K562 (cell line): ENCODE measurements at regions not wholly inside any gene's neighbourhood (a gene's known extent, or its start where the extent isn't known, plus 50 kb on each side); places are given as distances from the start of the nearest gene placed in this dataset.

Source experiments
- ATAC-seq: fragments of 200-7000 bp; cut with Tn5 transposase; 3 replicates; pipeline ENCODE4 v1.9.1; 2020; ENCODE audit warnings: moderate library complexity
- BruUV-seq: library from RNA; stranded (reverse); fragments of 400-500 nt; replicated peaks from 2 replicates; lab custom pipeline; 2021; lab: Mats Ljungman, UMichigan
- CTCF ChIA-PET: fragments of 300-600 bp; formaldehyde crosslinking; extraction: SDS; loops from one replicate; lab custom pipeline; 2021; ENCODE audit warnings: low intra/inter-chr PET ratio; lab: Yijun Ruan, JAX
- POLR2A ChIA-PET: fragments of 300-600, 350-650 bp; sonication (Branson Sonifier 250); formaldehyde crosslinking; extraction: SDS; loops from one replicate; lab custom pipeline; 2021; ENCODE audit warnings: antibody characterized with exemption, inconsistent platforms; lab: Yijun Ruan, JAX
- DNase-seq, 4 experiments: peaks; one replicate each; pipeline versions ENCODE4 v3.0.0 to v3.0.0-alpha.2; 2011 to 2018; ENCODE audit warnings: low spot score in 3 of 4, mixed read lengths in 3 of 4; ENCODE audit errors: extremely low read depth in 1 of 4
- FAIRE-seq: peaks from 2 replicates; lab custom pipeline; 2011; peaks lifted over from hg19 to GRCh38; lab: Jason Lieb, UNC
- H2AFZ ChIP-seq: 2 replicates; pipeline ENCODE4 v1.6.0; 2011; ENCODE audit warnings: low read depth, low read length, control low read depth, inconsistent platforms
- H3K27ac ChIP-seq: fragments of 200-600 bp; 3 replicates; pipeline ENCODE4 v1.8.0; 2011; ENCODE audit warnings: low read depth, mild to moderate bottlenecking, control low read depth, inconsistent platforms, low read length, moderate library complexity, mixed read lengths; ENCODE audit errors: extremely low read depth
- H3K27me3 ChIP-seq, 2 experiments: fragments of 300-600 bp in 1 of 2; 2 replicates in 1 of 2; 3 replicates in 1 of 2; pipeline versions ENCODE4 v1.6.0 to v1.8.0; 2011; ENCODE audit warnings: inconsistent platforms in 2 of 2, low read length in 2 of 2, mild to moderate bottlenecking in 1 of 2, mixed read lengths in 1 of 2, moderate library complexity in 1 of 2; ENCODE audit not compliant: control insufficient read depth in 2 of 2, insufficient read depth in 2 of 2
- H3K36me3 ChIP-seq: fragments of 300-600 bp; 3 replicates; pipeline ENCODE4 v1.8.0; 2011; ENCODE audit warnings: mild to moderate bottlenecking, low read length, inconsistent platforms; ENCODE audit not compliant: control insufficient read depth, insufficient read depth
- H3K4me1 ChIP-seq, 2 experiments: fragments of 200-600 bp in 1 of 2; replicated peaks in 1 of 2; 2 replicates in 1 of 2; 3 replicates in 1 of 2; pipeline versions ENCODE4 v1.5.1 to v1.8.0; 2011; ENCODE audit warnings: inconsistent platforms in 2 of 2, low read length in 2 of 2, mild to moderate bottlenecking in 1 of 2, mixed read lengths in 1 of 2, moderate library complexity in 1 of 2; ENCODE audit not compliant: control insufficient read depth in 2 of 2, insufficient read depth in 2 of 2
- H3K4me2 ChIP-seq: 2 replicates; pipeline ENCODE4 v1.6.1; 2011; ENCODE audit warnings: low read length, control low read depth, inconsistent platforms, mixed read lengths; ENCODE audit not compliant: insufficient read depth
- H3K4me3 ChIP-seq: fragments of 200-600 bp; sonication (generic), shearing (Covaris generic); 2 replicates; pipeline ENCODE4 v1.5.1; 2016; ENCODE audit warnings: control low read depth, inconsistent platforms
- H3K79me2 ChIP-seq: fragments of 200-600 bp; 3 replicates; pipeline ENCODE4 v1.8.0; 2011; ENCODE audit warnings: low read length, inconsistent platforms; ENCODE audit not compliant: control insufficient read depth, insufficient read depth
- H3K9ac ChIP-seq, 2 experiments: 2 replicates each; pipeline versions ENCODE4 v1.6.0 to v1.6.1; 2011; ENCODE audit warnings: low read depth in 2 of 2, low read length in 2 of 2, control low read depth in 1 of 2, inconsistent platforms in 1 of 2, mild to moderate bottlenecking in 1 of 2, mixed read lengths in 1 of 2; ENCODE audit not compliant: insufficient read depth in 1 of 2
- H3K9me1 ChIP-seq: one replicate; pipeline ENCODE4 v1.6.0; 2011; ENCODE audit warnings: inconsistent platforms, mild to moderate bottlenecking, low read length, moderate library complexity; ENCODE audit not compliant: control insufficient read depth, insufficient read depth
- H3K9me3 ChIP-seq: replicated peaks from 2 replicates; pipeline ENCODE4 v1.5.1; 2011; ENCODE audit warnings: low read depth, low read length, inconsistent platforms; ENCODE audit not compliant: control insufficient read depth, insufficient read depth
- H4K20me1 ChIP-seq: replicated peaks from 2 replicates; pipeline ENCODE4 v1.6.1; 2011; ENCODE audit warnings: low read length, inconsistent platforms, mixed read lengths; ENCODE audit not compliant: control insufficient read depth, insufficient read depth
- CCAR2 ChIP-seq: fragments of 200-400 bp; formaldehyde crosslinking; IDR thresholded peaks from 2 replicates; pipeline ENCODE4 v1.6.1; 2017; ENCODE audit warnings: mild to moderate bottlenecking, low read depth, low read length
- HDAC6 ChIP-seq: IDR thresholded peaks from 2 replicates; pipeline ENCODE4 v1.6.1; 2012; ENCODE audit warnings: low read depth, mild to moderate bottlenecking, control low read depth, inconsistent platforms, low read length, moderate library complexity
- HEY1 ChIP-seq: fragments of 250-450 bp; sonication (Bioruptor Pico); IDR thresholded peaks from 2 replicates; pipeline ENCODE4 v1.5.0; 2020; ENCODE audit warnings: mild to moderate bottlenecking, moderate library complexity, borderline replicate concordance
- IFI16 ChIP-seq: fragments of 250-450 bp; sonication (Bioruptor Pico); IDR thresholded peaks from 2 replicates; pipeline ENCODE4 v2.1.2; 2022; ENCODE audit warnings: mild to moderate bottlenecking, inconsistent platforms
- JUN ChIP-seq, 2 experiments: sonication (generic) in 1 of 2; formaldehyde crosslinking in 1 of 2; IDR thresholded peaks; 2 replicates each; pipeline versions ENCODE4 v1.6.1 to v1.8.0; 2012 to 2022; ENCODE audit warnings: borderline replicate concordance in 2 of 2, mild to moderate bottlenecking in 2 of 2, improper control_type of control experiment in 1 of 2, low read depth in 1 of 2, low read length in 1 of 2, missing genetic modification reagents in 1 of 2
- POLR2A ChIP-seq: fragments of 450-650 bp; conservative IDR thresholded peaks from 2 replicates; pipeline ENCODE4 v1.6.1; 2016
- SMAD3 ChIP-seq: fragments of 450-650 bp; formaldehyde crosslinking; conservative IDR thresholded peaks from 2 replicates; pipeline ENCODE4 v1.4.0; 2020; ENCODE audit warnings: mild to moderate bottlenecking
- SMC3 ChIP-seq: conservative IDR thresholded peaks from 2 replicates; pipeline ENCODE4 v1.6.1; 2011; ENCODE audit warnings: low read depth, low read length, improper control_type of control experiment; ENCODE audit not compliant: insufficient read depth
- SRF ChIP-seq, 2 experiments: fragments of 250-450, 450-650 bp in 1 of 2; sonication (Bioruptor Pico) in 1 of 2; sonication (generic) in 1 of 2; formaldehyde crosslinking; IDR thresholded peaks; 2 replicates each; pipeline versions ENCODE4 v1.5.0 to v1.5.1; 2020 to 2022; ENCODE audit warnings: mild to moderate bottlenecking in 1 of 2, missing genetic modification reagents in 1 of 2
- TCFL5 ChIP-seq: fragments of 250-450 bp; sonication (Bioruptor Pico); conservative IDR thresholded peaks from 2 replicates; pipeline ENCODE4 v1.6.1; 2021; ENCODE audit warnings: mild to moderate bottlenecking, moderate library complexity, matching md5 sums
- ZNF143 ChIP-seq: sonication (generic); formaldehyde crosslinking; IDR thresholded peaks from 2 replicates; pipeline ENCODE4 v1.9.0; 2022; ENCODE audit warnings: mild to moderate bottlenecking, missing genetic modification reagents
- ZNF165 ChIP-seq: fragments of 250-450 bp; sonication (Bioruptor Pico); IDR thresholded peaks from 2 replicates; pipeline ENCODE4 v1.4.0; 2020; ENCODE audit warnings: borderline replicate concordance
- WGBS: fragments of 100-300 bp; shearing (Covaris generic); methylation state at CpG from one replicate; pipeline ENCODE4 v1.1.6; 2016; ENCODE audit warnings: low coverage, mixed read lengths; ENCODE audit not compliant: insufficient coverage; ENCODE audit errors: missing lambda C conversion rate; 5-methylcytosine and 5-hydroxymethylcytosine counted together
- in situ Hi-C: fragments of 300-500 bp; cut with MboI; formaldehyde crosslinking; loops from 4 replicates; pipeline ENCODE4 v1.15.0; 2018; ENCODE audit warnings: inconsistent platforms, mixed read lengths
- intact Hi-C: fragments of 100-400 bp; cut with micrococcal nuclease; formaldehyde crosslinking; loops from 2 replicates; pipeline ENCODE4 v1.14.2; 2022
- TF ChIP-seq, protein P1 (sequence below): fragments of 450-650 bp; IDR thresholded peaks from 2 replicates; pipeline ENCODE4 v1.6.1; 2017; ENCODE audit warnings: antibody characterized with exemption
- TF ChIP-seq, protein P2 (sequence below): fragments of 250-450 bp; sonication (Bioruptor Pico); IDR thresholded peaks from 2 replicates; pipeline ENCODE4 v1.8.0; 2021; ENCODE audit warnings: moderate library complexity, mild to moderate bottlenecking, inconsistent platforms

DNA sequence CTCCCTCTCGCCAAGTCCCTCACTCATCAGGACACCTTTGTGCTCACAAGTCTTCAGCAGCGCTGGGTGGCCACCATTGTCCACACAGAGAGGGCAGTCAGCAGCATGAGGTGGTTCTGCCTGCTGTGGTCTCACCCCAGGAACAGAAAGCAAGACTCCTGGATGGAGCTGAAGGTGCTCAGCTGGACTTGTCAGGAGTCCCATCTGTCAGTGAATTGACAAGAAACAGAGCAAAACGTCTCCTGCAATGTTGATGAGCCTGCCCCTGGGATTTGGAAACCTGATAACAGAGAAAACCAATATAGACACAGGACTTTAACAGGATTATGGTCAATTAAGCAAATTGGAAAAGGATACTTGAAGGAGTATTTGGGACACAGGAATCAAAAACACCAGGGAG is 122.2 kb upstream of the PRSS58 start:
- WGBS: 0% methylated on average over 3 of the region's 3 CpGs
- no peaks in the 10 kb centered on the region for H4K20me1 ChIP-seq
- FAIRE-seq: no peak
- POLR2A ChIA-PET: no interaction called here
- H3K4me2 ChIP-seq: no peak overlapping the region
- intact Hi-C loops (no loop called here), in situ Hi-C loops (no loop called here)
- no peaks in the 10 kb centered on the region for H3K9me1 ChIP-seq
- no peak overlapping the region for H3K9ac ChIP-seq
- no peak for TF ChIP-seq SMC3
- no peak for TF ChIP-seq JUN (IDR thresholded peaks at IDR 0.05; ENCODE audit: borderline replicate concordance, low read depth, low read length)
- no peak for TF ChIP-seq JUN (CRISPR knock-in tag; IDR thresholded peaks at IDR 0.05; ENCODE audit: borderline replicate concordance)
- no peak for TF ChIP-seq HDAC6
- H3K9me3 ChIP-seq: no peaks in the 10 kb centered on the region
- no peak overlapping the region for H3K27ac ChIP-seq
- no peak overlapping the region for H2AFZ ChIP-seq
- CTCF ChIA-PET: no interaction called here
- DNase-seq: no peak
- ATAC-seq: no peak
- no peak overlapping the region for H3K4me3 ChIP-seq
- H3K27me3 ChIP-seq: peaks cover 0 to 7% of the 10 kb centered on the region in 2 experiments; a peak in 1 of 5 replicates
- H3K36me3 ChIP-seq: no peaks in the 10 kb centered on the region
- H3K79me2 ChIP-seq: no peaks in the 10 kb centered on the region
- H3K4me1 ChIP-seq: no peaks in the 10 kb centered on the region
- no TSS peak for BruUV-seq

DNA sequence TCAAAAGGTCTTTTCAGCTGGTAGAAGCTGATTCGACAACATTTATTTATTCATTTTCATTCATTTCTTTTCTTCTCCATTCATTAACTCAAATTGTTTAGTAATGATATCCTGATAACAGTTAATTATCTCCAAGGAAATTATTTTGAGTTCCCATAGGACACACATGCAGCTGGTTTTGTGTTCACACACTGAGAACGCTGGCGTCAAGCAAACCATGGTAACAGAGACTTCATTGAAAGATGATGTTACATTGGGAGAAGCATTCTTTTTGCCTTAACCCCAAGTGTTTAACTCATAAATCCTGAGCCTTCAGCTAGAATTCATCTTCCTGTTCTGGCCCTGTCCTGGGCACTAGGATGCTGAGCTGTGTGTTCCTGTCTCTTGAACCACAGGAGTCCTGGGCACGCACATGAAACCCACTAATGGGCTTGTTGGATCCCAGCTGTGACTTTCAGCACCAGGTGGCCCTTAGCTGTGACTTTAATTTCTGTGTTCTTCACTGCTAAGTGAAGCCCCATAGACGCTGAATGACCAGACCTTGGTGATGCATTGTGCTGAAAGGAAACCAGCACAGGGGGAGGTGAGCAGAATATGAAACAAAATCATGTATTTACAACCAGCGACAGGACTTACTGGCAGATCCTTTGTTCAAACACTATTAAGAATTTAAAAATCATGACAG is 121.5 kb upstream of the PRSS58 start:
- CTCF ChIA-PET: no interaction called here
- H3K36me3 ChIP-seq: no peaks in the 10 kb centered on the region
- H3K4me2 ChIP-seq: no peak overlapping the region
- TF ChIP-seq POLR2A (no peak), SRF (CRISPR knock-in tag; IDR thresholded peaks at IDR 0.05) (no peak), TCFL5 (CRISPR knock-in tag) (no peak), IFI16 (CRISPR knock-in tag) (no peak), CCAR2 (no peak), ZNF143 (CRISPR knock-in tag) (no peak), SMAD3 (CRISPR knock-in tag) (no peak), HEY1 (CRISPR knock-in tag) (no peak), ZNF165 (no peak)
- TF ChIP-seq, protein P1, sequence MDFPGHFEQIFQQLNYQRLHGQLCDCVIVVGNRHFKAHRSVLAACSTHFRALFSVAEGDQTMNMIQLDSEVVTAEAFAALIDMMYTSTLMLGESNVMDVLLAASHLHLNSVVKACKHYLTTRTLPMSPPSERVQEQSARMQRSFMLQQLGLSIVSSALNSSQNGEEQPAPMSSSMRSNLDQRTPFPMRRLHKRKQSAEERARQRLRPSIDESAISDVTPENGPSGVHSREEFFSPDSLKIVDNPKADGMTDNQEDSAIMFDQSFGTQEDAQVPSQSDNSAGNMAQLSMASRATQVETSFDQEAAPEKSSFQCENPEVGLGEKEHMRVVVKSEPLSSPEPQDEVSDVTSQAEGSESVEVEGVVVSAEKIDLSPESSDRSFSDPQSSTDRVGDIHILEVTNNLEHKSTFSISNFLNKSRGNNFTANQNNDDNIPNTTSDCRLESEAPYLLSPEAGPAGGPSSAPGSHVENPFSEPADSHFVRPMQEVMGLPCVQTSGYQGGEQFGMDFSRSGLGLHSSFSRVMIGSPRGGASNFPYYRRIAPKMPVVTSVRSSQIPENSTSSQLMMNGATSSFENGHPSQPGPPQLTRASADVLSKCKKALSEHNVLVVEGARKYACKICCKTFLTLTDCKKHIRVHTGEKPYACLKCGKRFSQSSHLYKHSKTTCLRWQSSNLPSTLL: no peak
- TF ChIP-seq, protein P2, sequence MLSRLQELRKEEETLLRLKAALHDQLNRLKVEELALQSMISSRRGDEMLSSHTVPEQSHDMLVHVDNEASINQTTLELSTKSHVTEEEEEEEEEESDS (CRISPR knock-in tag): no peak
- H3K27ac ChIP-seq: no peak overlapping the region
- no peaks in the 10 kb centered on the region for H3K9me3 ChIP-seq
- intact Hi-C loops (no loop called here), in situ Hi-C loops (no loop called here)
- H3K79me2 ChIP-seq: no peaks in the 10 kb centered on the region
- ATAC-seq (no peak), DNase-seq (no peak), FAIRE-seq (no peak)
- no peak overlapping the region for H3K9ac ChIP-seq
- H4K20me1 ChIP-seq: no peaks in the 10 kb centered on the region
- POLR2A ChIA-PET: interaction anchor here (0.9 kb wide), 1 partner anchor 23 kb away, joined by 3 read pairs; no protein-coding TSS in a partner anchor
- H3K4me3 ChIP-seq: no peak overlapping the region
- no peaks in the 10 kb centered on the region for H3K4me1 ChIP-seq
- H3K9me1 ChIP-seq: no peaks in the 10 kb centered on the region
- BruUV-seq: no TSS peak
- H2AFZ ChIP-seq: no peak overlapping the region
- WGBS: 0% methylated on average over 6 of the region's 6 CpGs
- peaks cover 0 to 7% of the 10 kb centered on the region in 2 experiments; a peak in 1 of 5 replicates for H3K27me3 ChIP-seq
